GM18508 (cell line): ENCODE measurements at regions not wholly inside any gene's neighbourhood (a gene's known extent, or its start where the extent isn't known, plus 50 kb on each side); places are given as distances from the start of the nearest gene placed in this dataset.
"Not testable (repeated sequence)": the region's sequence is repeated elsewhere in the genome, so short reads cannot be mapped to it uniquely, and the experiment has no call there.

Source experiments
- ATAC-seq: cut with Tn5 transposase; IDR thresholded peaks from one replicate; pipeline ENCODE4 v1.9.1; 2021; ENCODE audit warnings: moderate number of reproducible peaks; ENCODE audit not compliant: insufficient read depth, unreplicated experiment

GRCh38 chr5:99243111-99243510, 314.3 kb upstream of the CHD1 start:
- ATAC-seq = no peak

GRCh38 chr5:99239826-99240360, 311.1 kb upstream of the CHD1 start:
- no peak for ATAC-seq

- ATAC-seq = no peak
Measured at GRCh38 chr5:99191206-99191745, 262.5 kb upstream of the CHD1 start.

- no peak for ATAC-seq
Measured at GRCh38 chr5:99187611-99188010, 258.8 kb upstream of the CHD1 start.

GRCh38 chr5:99179206-99179605, 250.4 kb upstream of the CHD1 start:
- ATAC-seq = no peak

GRCh38 chr5:99177796-99178195, 249.0 kb upstream of the CHD1 start:
- no peak for ATAC-seq

GRCh38 chr5:99176186-99176585, 247.4 kb upstream of the CHD1 start:
- ATAC-seq = no peak

- ATAC-seq = no peak
Measured at GRCh38 chr5:99169309-99169708, 240.5 kb upstream of the CHD1 start.

- not testable (repeated sequence) for ATAC-seq
Measured at GRCh38 chr5:99161538-99161937, 232.7 kb upstream of the CHD1 start.

GRCh38 chr5:99156688-99157087, 227.9 kb upstream of the CHD1 start:
- ATAC-seq = no peak

GRCh38 chr5:99143283-99143795, 214.5 kb upstream of the CHD1 start:
- not testable (repeated sequence) for ATAC-seq

GRCh38 chr5:99141534-99142128, 212.8 kb upstream of the CHD1 start:
- no peak for ATAC-seq

- no peak for ATAC-seq
Measured at GRCh38 chr5:99138911-99139310, 210.1 kb upstream of the CHD1 start.

- no peak for ATAC-seq
Measured at GRCh38 chr5:99133921-99134320, 205.1 kb upstream of the CHD1 start.

- ATAC-seq = no peak
Measured at GRCh38 chr5:99129768-99130501, 201.1 kb upstream of the CHD1 start.

GRCh38 chr5:99122976-99123375, 194.2 kb upstream of the CHD1 start:
- ATAC-seq = no peak

- no peak for ATAC-seq
Measured at GRCh38 chr5:99119326-99119725, 190.5 kb upstream of the CHD1 start.

- ATAC-seq = no peak
Measured at GRCh38 chr5:99116526-99116925, 187.7 kb upstream of the CHD1 start.

GRCh38 chr5:99109894-99110293, 181.1 kb upstream of the CHD1 start:
- no peak for ATAC-seq

GRCh38 chr5:99105216-99105615, 176.4 kb upstream of the CHD1 start:
- ATAC-seq = no peak

GRCh38 chr5:99104538-99105132, 175.8 kb upstream of the CHD1 start:
- no peak for ATAC-seq
